ENCODE measurements at regions not wholly inside any gene's neighbourhood (a gene's known extent, or its start where the extent isn't known, plus 50 kb on each side); places are given as distances from the start of the nearest gene placed in this dataset.

- no peaks in the 10 kb centered on the region for H3K79me2 ChIP-seq (ENCODE audit: insufficient read depth, low read length)
Observed at GRCh38 chr2:66110608-66111007, 324.3 kb upstream of the MEIS1 start.

GRCh38 chr2:66110086-66110485 lies 324.8 kb upstream of the MEIS1 start:
- H3K9ac ChIP-seq (ENCODE audit: low read length) = no peak overlapping the region
- H3K4me2 ChIP-seq (ENCODE audit: low read depth, low read length, poor library complexity, severe bottlenecking) = no peak overlapping the region
- H2AFZ ChIP-seq (ENCODE audit: low read depth, low read length, severe bottlenecking) = no peak overlapping the region
- H3F3A ChIP-seq (ENCODE audit: insufficient read depth) = no peaks in the 10 kb centered on the region
- H3K9me2 ChIP-seq (replicated peaks; ENCODE audit: insufficient read depth, low read length) = no peaks in the 10 kb centered on the region
- no peaks in the 10 kb centered on the region for H3K27me3 ChIP-seq (ENCODE audit: low read length)
- no peaks in the 10 kb centered on the region for H3K79me2 ChIP-seq (ENCODE audit: insufficient read depth, low read length)
- H3K27ac ChIP-seq (ENCODE audit: low read depth, low read length) = no peak overlapping the region
- no peak for TF ChIP-seq EZH2phosphoT487 (conservative IDR thresholded peaks at IDR 0.05; ENCODE audit: low read length)
- no peak for TF ChIP-seq CTCF (IDR thresholded peaks at IDR 0.05; ENCODE audit: insufficient read depth, low read length, poor library complexity, severe bottlenecking)
- H3K9me3 ChIP-seq (ENCODE audit: insufficient read depth, low read length) = no peaks in the 10 kb centered on the region
- H4K20me1 ChIP-seq (ENCODE audit: low read depth, low read length) = no peaks in the 10 kb centered on the region
- H3K36me3 ChIP-seq (ENCODE audit: low read length) = no peaks in the 10 kb centered on the region
- no peak overlapping the region for H3K4me3 ChIP-seq (ENCODE audit: insufficient read depth, low read length, poor library complexity, severe bottlenecking)

More at GRCh38 chr2:66110608-66111007, 324.3 kb upstream of the MEIS1 start:
- Histone ChIP-seq H3F3A (ENCODE audit: insufficient read depth) (no peaks in the 10 kb centered on the region), H3K9ac (ENCODE audit: low read length) (no peak overlapping the region), H3K9me2 (replicated peaks; ENCODE audit: insufficient read depth, low read length) (no peaks in the 10 kb centered on the region), H3K27ac (ENCODE audit: low read depth, low read length) (no peak overlapping the region), H3K36me3 (ENCODE audit: low read length) (no peaks in the 10 kb centered on the region), H3K9me3 (ENCODE audit: insufficient read depth, low read length) (no peaks in the 10 kb centered on the region), H3K4me2 (ENCODE audit: low read depth, low read length, poor library complexity, severe bottlenecking) (no peak overlapping the region), H3K4me3 (ENCODE audit: insufficient read depth, low read length, poor library complexity, severe bottlenecking) (no peak overlapping the region), H3K27me3 (ENCODE audit: low read length) (no peaks in the 10 kb centered on the region), H2AFZ (ENCODE audit: low read depth, low read length, severe bottlenecking) (no peak overlapping the region), H4K20me1 (ENCODE audit: low read depth, low read length) (no peaks in the 10 kb centered on the region)
- TF ChIP-seq CTCF (IDR thresholded peaks at IDR 0.05; ENCODE audit: insufficient read depth, low read length, poor library complexity, severe bottlenecking) (no peak), EZH2phosphoT487 (conservative IDR thresholded peaks at IDR 0.05; ENCODE audit: low read length) (no peak)

GRCh38 chr2:66109419-66109818 lies 325.5 kb upstream of the MEIS1 start:
- Histone ChIP-seq H3K9ac (ENCODE audit: low read length) (no peak overlapping the region), H3K4me3 (ENCODE audit: insufficient read depth, low read length, poor library complexity, severe bottlenecking) (no peak overlapping the region), H3K9me2 (replicated peaks; ENCODE audit: insufficient read depth, low read length) (no peaks in the 10 kb centered on the region)

More at GRCh38 chr2:66109419-66109818, 325.5 kb upstream of the MEIS1 start:
- Histone ChIP-seq H3F3A (ENCODE audit: insufficient read depth) (no peaks in the 10 kb centered on the region), H3K27ac (ENCODE audit: low read depth, low read length) (no peak overlapping the region), H3K36me3 (ENCODE audit: low read length) (no peaks in the 10 kb centered on the region), H3K9me3 (ENCODE audit: insufficient read depth, low read length) (no peaks in the 10 kb centered on the region), H3K27me3 (ENCODE audit: low read length) (no peaks in the 10 kb centered on the region), H4K20me1 (ENCODE audit: low read depth, low read length) (no peaks in the 10 kb centered on the region), H3K79me2 (ENCODE audit: insufficient read depth, low read length) (no peaks in the 10 kb centered on the region), H2AFZ (ENCODE audit: low read depth, low read length, severe bottlenecking) (no peak overlapping the region), H3K4me2 (ENCODE audit: low read depth, low read length, poor library complexity, severe bottlenecking) (no peak overlapping the region)
- no peak for TF ChIP-seq EZH2phosphoT487 (conservative IDR thresholded peaks at IDR 0.05; ENCODE audit: low read length)
- TF ChIP-seq CTCF (IDR thresholded peaks at IDR 0.05; ENCODE audit: insufficient read depth, low read length, poor library complexity, severe bottlenecking) = no peak
